OCI-LY1 (cell line): ENCODE measurements at regions not wholly inside any gene's neighbourhood (a gene's known extent, or its start where the extent isn't known, plus 50 kb on each side); places are given as distances from the start of the nearest gene placed in this dataset.

ENCODE experiments used
- H2AFZ ChIP-seq: fragments of 200-600 bp; sonication (generic), shearing (Covaris generic); 2 replicates; pipeline ENCODE4 v1.6.0; 2014; ENCODE audit warnings: antibody characterized with exemption, mild to moderate bottlenecking, low read length
- H3F3A ChIP-seq: fragments of 200-600 bp; sonication (generic), shearing (Covaris generic); 2 replicates; pipeline ENCODE4 v1.6.0; 2014; ENCODE audit warnings: mild to moderate bottlenecking, antibody characterized with exemption, low read length, moderate library complexity; ENCODE audit not compliant: insufficient read depth
- H3K27ac ChIP-seq: fragments of 200-600 bp; sonication (generic); 2 replicates; pipeline ENCODE4 v1.5.1; 2014; ENCODE audit warnings: low read length, mixed run types, mild to moderate bottlenecking, low read depth; ENCODE audit not compliant: poor library complexity, severe bottlenecking
- H3K27me3 ChIP-seq: fragments of 200-600 bp; sonication (generic); 2 replicates; pipeline ENCODE4 v1.6.0; 2014; ENCODE audit warnings: antibody characterized with exemption, mild to moderate bottlenecking, low read length, moderate library complexity; ENCODE audit not compliant: insufficient read depth
- H3K36me3 ChIP-seq: fragments of 200-600 bp; sonication (generic); 2 replicates; pipeline ENCODE4 v1.6.1; 2014; ENCODE audit warnings: mild to moderate bottlenecking, antibody characterized with exemption, low read length, moderate library complexity, mixed read lengths; ENCODE audit not compliant: insufficient read depth
- H3K4me1 ChIP-seq: fragments of 200-600 bp; sonication (generic); 2 replicates; pipeline ENCODE4 v1.5.1; 2014; ENCODE audit warnings: mild to moderate bottlenecking, low read length, moderate library complexity; ENCODE audit not compliant: insufficient read depth, severe bottlenecking
- H3K4me2 ChIP-seq: fragments of 200-600 bp; sonication (generic), shearing (Covaris generic); 2 replicates; pipeline ENCODE4 v1.6.1; 2014; ENCODE audit warnings: low read length
- H3K4me3 ChIP-seq: fragments of 200-600 bp; sonication (generic); 2 replicates; pipeline ENCODE4 v1.5.1; 2014; ENCODE audit warnings: low read length, low read depth, mild to moderate bottlenecking, mixed read lengths; ENCODE audit not compliant: poor library complexity, severe bottlenecking
- H3K79me2 ChIP-seq: fragments of 200-600 bp; shearing (Covaris generic); 2 replicates; pipeline ENCODE4 v1.6.1; 2016; ENCODE audit warnings: mixed run types, low read length, mixed read lengths; ENCODE audit not compliant: insufficient read depth
- H3K9ac ChIP-seq: fragments of 200-600 bp; sonication (generic), shearing (Covaris generic); 2 replicates; pipeline ENCODE4 v1.6.1; 2014; ENCODE audit warnings: mild to moderate bottlenecking, low read length, mixed read lengths
- H3K9me2 ChIP-seq: fragments of 200-600 bp; sonication (generic), shearing (Covaris generic); 2 replicates; pipeline ENCODE4 v1.6.1; 2014; ENCODE audit warnings: low read depth, mild to moderate bottlenecking, low read length, mixed read lengths
- H3K9me3 ChIP-seq: fragments of 200-600 bp; shearing (Covaris generic); 2 replicates; pipeline ENCODE4 v1.6.1; 2014; ENCODE audit warnings: low read length, mixed read lengths
- H4K20me1 ChIP-seq: fragments of 200-600 bp; sonication (generic), shearing (Covaris generic); 2 replicates; pipeline ENCODE4 v1.6.0; 2016; ENCODE audit warnings: mild to moderate bottlenecking, low read length; ENCODE audit not compliant: insufficient read depth
- CTCF ChIP-seq: fragments of 200-600 bp; sonication (generic), shearing (Covaris generic); IDR thresholded peaks from 2 replicates; pipeline ENCODE4 v1.5.1; 2017; ENCODE audit warnings: mild to moderate bottlenecking, antibody characterized with exemption, low read length, moderate library complexity, mixed read lengths
- EZH2 ChIP-seq: fragments of 200-600 bp; sonication (generic), shearing (Covaris generic); IDR thresholded peaks from 2 replicates; pipeline ENCODE4 v1.8.0; 2017; ENCODE audit warnings: borderline replicate concordance, mixed run types, mild to moderate bottlenecking, antibody characterized with exemption, low read length, moderate library complexity, mixed read lengths

- no peaks in the 10 kb centered on the region for H3K79me2 ChIP-seq
- H3K4me3 ChIP-seq: no peak overlapping the region
- H4K20me1 ChIP-seq: no peaks in the 10 kb centered on the region
- TF ChIP-seq EZH2: no peak
- no peak for TF ChIP-seq CTCF
- no peaks in the 10 kb centered on the region for H3K36me3 ChIP-seq
- H3F3A ChIP-seq: no peaks in the 10 kb centered on the region
- H3K27ac ChIP-seq: no peak overlapping the region
- H3K9ac ChIP-seq: no peak overlapping the region
- H3K9me3 ChIP-seq: peaks cover 4% of the 10 kb centered on the region; the same call in 1 of the 2 replicates
- no peak overlapping the region for H3K4me2 ChIP-seq
- H3K4me1 ChIP-seq: peaks cover 23% of the 10 kb centered on the region
- H3K27me3 ChIP-seq: no peaks in the 10 kb centered on the region
- H2AFZ ChIP-seq: no peak overlapping the region
- no peaks in the 10 kb centered on the region for H3K9me2 ChIP-seq
Measured at GRCh38 chr1:104989012-104989411, 1239.3 kb downstream of the AMY1C start.

- H3K79me2 ChIP-seq: no peaks in the 10 kb centered on the region
- peaks cover 23% of the 10 kb centered on the region for H3K4me1 ChIP-seq
- H3F3A ChIP-seq: no peaks in the 10 kb centered on the region
- H3K9me2 ChIP-seq: no peaks in the 10 kb centered on the region
- no peak overlapping the region for H3K27ac ChIP-seq
- TF ChIP-seq EZH2 (no peak), CTCF (no peak)
- no peak overlapping the region for H3K4me2 ChIP-seq
- no peaks in the 10 kb centered on the region for H3K36me3 ChIP-seq
- H3K27me3 ChIP-seq: no peaks in the 10 kb centered on the region
- no peak overlapping the region for H3K4me3 ChIP-seq
- H4K20me1 ChIP-seq: no peaks in the 10 kb centered on the region
- H3K9me3 ChIP-seq: no peaks in the 10 kb centered on the region
- H2AFZ ChIP-seq: peak overlapping the region; percentile 93
- H3K9ac ChIP-seq: no peak overlapping the region
Measured at GRCh38 chr1:104991702-104992101, 1242.0 kb downstream of the AMY1C start.

GRCh38 chr1:105000793-105001192 is 1251.1 kb downstream of the AMY1C start:
- peaks cover 6% of the 10 kb centered on the region; the same call in 1 of the 2 replicates for H3K36me3 ChIP-seq
- H3K27ac ChIP-seq: no peak overlapping the region
- H3K9ac ChIP-seq: no peak overlapping the region
- H3K27me3 ChIP-seq: no peaks in the 10 kb centered on the region
- no peaks in the 10 kb centered on the region for H3K9me2 ChIP-seq
- no peaks in the 10 kb centered on the region for H4K20me1 ChIP-seq
- H3K4me1 ChIP-seq: no peaks in the 10 kb centered on the region
- H3K9me3 ChIP-seq: peaks cover 11% of the 10 kb centered on the region
- H3K79me2 ChIP-seq: no peaks in the 10 kb centered on the region
- TF ChIP-seq CTCF: no peak
- TF ChIP-seq EZH2: no peak
- no peak overlapping the region for H2AFZ ChIP-seq
- H3K4me2 ChIP-seq: no peak overlapping the region
- no peaks in the 10 kb centered on the region for H3F3A ChIP-seq
- H3K4me3 ChIP-seq: no peak overlapping the region
